ENCODE measurements at regions not wholly inside any gene's neighbourhood (a gene's known extent, or its start where the extent isn't known, plus 50 kb on each side); places are given as distances from the start of the nearest gene placed in this dataset.

DNA sequence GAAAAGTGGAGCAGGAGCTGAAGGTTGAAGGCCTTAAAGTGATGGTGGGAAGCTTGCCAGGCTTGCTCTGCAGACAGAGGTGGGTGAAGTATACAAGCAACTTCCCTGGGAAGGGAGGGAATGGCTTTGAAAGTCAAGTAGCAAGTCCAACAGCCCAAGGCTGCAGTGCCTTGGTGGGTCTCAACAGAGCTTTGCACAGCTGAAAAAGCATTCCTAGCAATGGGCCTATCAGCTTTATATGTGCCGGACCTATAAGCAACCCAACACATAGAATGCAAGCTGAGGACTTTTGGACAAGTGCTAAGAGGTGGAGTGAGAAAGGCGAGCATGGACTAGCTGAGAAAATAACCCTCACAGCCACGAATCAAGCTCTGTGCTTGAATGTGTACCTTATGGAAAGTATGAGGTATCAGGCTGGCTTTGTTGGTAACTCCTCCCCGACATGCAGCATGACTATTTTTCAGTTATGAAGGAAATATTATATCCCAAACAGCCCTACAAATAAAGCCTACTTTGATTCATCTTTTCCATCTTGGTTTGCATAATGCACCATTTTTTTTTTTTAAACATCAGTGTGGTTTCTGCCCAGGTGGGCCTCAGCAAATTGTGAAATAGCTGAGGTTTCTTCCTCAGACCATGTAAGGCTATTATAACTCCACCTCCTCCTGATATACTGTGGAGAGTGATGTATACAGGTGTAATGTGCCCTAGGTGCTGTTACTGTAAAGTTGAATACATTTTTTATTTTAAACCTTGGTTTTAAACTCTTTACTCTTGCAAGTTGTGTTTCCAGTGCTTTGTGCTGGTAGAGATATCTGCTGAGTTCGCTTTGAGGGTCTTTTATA, 241.4 kb upstream of the CXCR4 start:
- TF ChIP-seq POLR2A (IDR thresholded peaks at IDR 0.05), result no peak
- Histone ChIP-seq H3K4me1 (no peaks in the 10 kb centered on the region), H3K9me3 (no peaks in the 10 kb centered on the region), H3K4me3 (no peak overlapping the region), H3K36me3 (no peaks in the 10 kb centered on the region), H3K27ac (no peak overlapping the region), H3K27me3 (no peaks in the 10 kb centered on the region)
- DNase-seq (no peak), ATAC-seq (no peak)
- intact Hi-C loops (cut with DNase I), result no loop called here
- 64% methylated on average over 3 of the region's 5 CpGs for WGBS (ENCODE audit: insufficient coverage, low coverage, low lambda C conversion rate, missing lambda C conversion rate)

DNA sequence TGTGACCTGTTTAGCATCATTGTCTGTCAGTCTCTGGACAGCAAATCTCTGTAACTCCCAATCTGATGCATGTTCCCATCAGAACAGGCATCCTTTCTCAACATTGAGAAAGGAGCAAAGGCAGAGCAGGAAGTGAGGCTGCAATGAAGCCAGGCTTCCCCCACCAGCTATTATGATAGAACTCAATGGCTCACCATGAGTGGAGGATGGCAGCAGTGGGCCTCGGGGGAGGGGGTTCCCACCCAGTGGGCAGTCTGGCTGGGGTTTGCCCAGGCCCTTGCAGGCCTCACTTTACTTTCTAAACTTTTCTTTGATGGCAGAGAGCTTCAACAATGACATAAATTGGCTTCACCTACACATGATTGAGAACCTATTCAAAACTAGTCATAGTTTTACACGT, 240.6 kb upstream of the CXCR4 start:
- DNase-seq (no peak), ATAC-seq (no peak)
- Histone ChIP-seq H3K27me3 (no peaks in the 10 kb centered on the region), H3K4me3 (no peak overlapping the region), H3K36me3 (no peaks in the 10 kb centered on the region), H3K4me1 (no peaks in the 10 kb centered on the region), H3K27ac (no peak overlapping the region), H3K9me3 (no peaks in the 10 kb centered on the region)
- intact Hi-C loops (cut with DNase I), result no loop called here
- 31% methylated on average over 1 of the region's 2 CpGs for WGBS (ENCODE audit: insufficient coverage, low coverage, low lambda C conversion rate, missing lambda C conversion rate)
- TF ChIP-seq POLR2A (IDR thresholded peaks at IDR 0.05), result no peak
- TF ChIP-seq, protein P1, sequence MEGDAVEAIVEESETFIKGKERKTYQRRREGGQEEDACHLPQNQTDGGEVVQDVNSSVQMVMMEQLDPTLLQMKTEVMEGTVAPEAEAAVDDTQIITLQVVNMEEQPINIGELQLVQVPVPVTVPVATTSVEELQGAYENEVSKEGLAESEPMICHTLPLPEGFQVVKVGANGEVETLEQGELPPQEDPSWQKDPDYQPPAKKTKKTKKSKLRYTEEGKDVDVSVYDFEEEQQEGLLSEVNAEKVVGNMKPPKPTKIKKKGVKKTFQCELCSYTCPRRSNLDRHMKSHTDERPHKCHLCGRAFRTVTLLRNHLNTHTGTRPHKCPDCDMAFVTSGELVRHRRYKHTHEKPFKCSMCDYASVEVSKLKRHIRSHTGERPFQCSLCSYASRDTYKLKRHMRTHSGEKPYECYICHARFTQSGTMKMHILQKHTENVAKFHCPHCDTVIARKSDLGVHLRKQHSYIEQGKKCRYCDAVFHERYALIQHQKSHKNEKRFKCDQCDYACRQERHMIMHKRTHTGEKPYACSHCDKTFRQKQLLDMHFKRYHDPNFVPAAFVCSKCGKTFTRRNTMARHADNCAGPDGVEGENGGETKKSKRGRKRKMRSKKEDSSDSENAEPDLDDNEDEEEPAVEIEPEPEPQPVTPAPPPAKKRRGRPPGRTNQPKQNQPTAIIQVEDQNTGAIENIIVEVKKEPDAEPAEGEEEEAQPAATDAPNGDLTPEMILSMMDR (IDR thresholded peaks at IDR 0.05), result no peak

DNA sequence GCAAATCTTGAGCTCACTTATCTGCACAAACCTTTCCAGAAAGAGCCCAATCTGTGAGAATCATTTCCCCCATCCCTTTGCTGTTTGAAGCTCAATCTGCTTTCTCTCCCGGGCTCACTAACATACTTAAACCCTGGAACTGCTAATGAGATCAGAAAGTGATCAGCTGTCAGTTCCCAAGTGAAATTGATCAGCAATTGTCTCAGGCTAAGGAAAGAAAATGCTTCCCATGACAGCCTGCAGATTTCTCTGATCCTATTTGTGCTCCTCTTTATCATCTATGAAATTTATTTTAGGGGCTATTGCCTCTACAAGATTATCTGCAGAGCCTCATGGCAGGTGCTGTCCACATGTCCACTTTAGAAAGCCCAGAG, 239.0 kb upstream of the CXCR4 start:
- TF ChIP-seq POLR2A (IDR thresholded peaks at IDR 0.05), result no peak
- TF ChIP-seq, protein P1 (IDR thresholded peaks at IDR 0.05), result no peak
- H3K4me3 ChIP-seq, result no peak overlapping the region
- DNase-seq (no peak), ATAC-seq (no peak)
- H3K27ac ChIP-seq, result no peak overlapping the region
- H3K9me3 ChIP-seq, result no peaks in the 10 kb centered on the region
- no peaks in the 10 kb centered on the region for H3K27me3 ChIP-seq
- WGBS (ENCODE audit: insufficient coverage, low coverage, low lambda C conversion rate, missing lambda C conversion rate), result 25% methylated on average over 1 of the region's 1 CpG
- intact Hi-C loops (cut with DNase I), result no loop called here
- no peaks in the 10 kb centered on the region for H3K36me3 ChIP-seq
- no peaks in the 10 kb centered on the region for H3K4me1 ChIP-seq

DNA sequence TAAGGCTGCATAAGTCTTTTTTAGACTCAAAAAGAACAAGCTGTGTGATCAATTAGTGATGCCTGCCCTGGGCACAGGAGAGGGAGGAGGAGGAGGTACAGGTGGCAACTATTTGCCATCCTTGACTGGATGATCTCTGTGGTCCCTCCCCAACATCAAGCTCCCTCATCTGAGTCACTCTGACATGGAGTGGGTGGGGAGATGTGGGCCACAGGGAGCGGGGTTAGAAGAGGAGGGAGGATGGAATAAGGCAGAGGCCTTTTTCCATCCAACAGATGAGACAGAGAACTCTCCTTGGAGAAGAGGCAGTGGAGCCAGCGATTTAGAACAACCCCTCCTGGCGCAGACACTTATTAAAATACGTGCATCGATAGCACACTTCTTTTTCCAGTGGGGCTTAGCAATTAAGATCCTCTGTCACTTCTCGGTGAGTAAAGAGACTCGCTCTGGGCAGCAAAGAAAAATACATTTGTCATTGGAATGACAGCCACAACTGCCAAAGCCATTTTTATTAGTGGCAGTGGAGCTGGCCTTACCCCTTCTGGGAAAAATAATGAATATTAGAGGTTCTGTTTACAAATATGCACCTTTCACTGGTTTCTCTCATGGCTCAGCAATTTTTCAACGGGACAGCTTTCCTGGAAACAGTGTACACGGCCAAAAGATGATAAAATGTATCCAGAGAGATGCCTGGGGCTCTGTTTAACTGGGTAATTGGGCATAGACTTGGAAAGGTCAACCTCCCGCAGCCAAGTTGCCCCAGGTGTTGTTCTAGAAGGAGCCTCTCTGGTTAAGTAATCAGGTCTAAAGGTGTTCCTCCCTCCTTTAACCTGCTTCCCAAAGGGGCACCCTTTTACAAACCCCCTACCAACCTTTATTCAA, 238.4 kb upstream of the CXCR4 start:
- Histone ChIP-seq H3K4me3 (no peak overlapping the region), H3K27me3 (no peaks in the 10 kb centered on the region), H3K4me1 (no peaks in the 10 kb centered on the region), H3K27ac (no peak overlapping the region), H3K9me3 (no peaks in the 10 kb centered on the region), H3K36me3 (no peaks in the 10 kb centered on the region)
- DNase-seq (no peak), ATAC-seq (no peak)
- TF ChIP-seq, protein P1 (IDR thresholded peaks at IDR 0.05), result no peak
- TF ChIP-seq POLR2A (IDR thresholded peaks at IDR 0.05), result no peak
- 74% methylated on average over 7 of the region's 10 CpGs for WGBS (ENCODE audit: insufficient coverage, low coverage, low lambda C conversion rate, missing lambda C conversion rate)
- intact Hi-C loops (cut with DNase I), result no loop called here

- no peak for DNase-seq
- no peak overlapping the region for H3K4me3 ChIP-seq
- intact Hi-C loops (cut with DNase I), result no loop called here
- TF ChIP-seq, protein P1 (IDR thresholded peaks at IDR 0.05), result no peak
- TF ChIP-seq POLR2A (IDR thresholded peaks at IDR 0.05), result no peak
- H3K9me3 ChIP-seq, result no peaks in the 10 kb centered on the region
- no peak overlapping the region for H3K27ac ChIP-seq
- ATAC-seq, result no peak
- no peaks in the 10 kb centered on the region for H3K4me1 ChIP-seq
- H3K36me3 ChIP-seq, result no peaks in the 10 kb centered on the region
- no peaks in the 10 kb centered on the region for H3K27me3 ChIP-seq
- WGBS (ENCODE audit: insufficient coverage, low coverage, low lambda C conversion rate, missing lambda C conversion rate), result 52% methylated on average over 4 of the region's 4 CpGs
Measured at GRCh38 chr2:136351684-136352083, 233.7 kb upstream of the CXCR4 start.

Measured in right lobe of liver (tissue), 6 donors.